ENCODE measurements at regions not wholly inside any gene's neighbourhood (a gene's known extent, or its start where the extent isn't known, plus 50 kb on each side); places are given as distances from the start of the nearest gene placed in this dataset.
A peak's percentile ranks its signal among the peaks of the same experiment; 100 is the strongest.

DNA sequence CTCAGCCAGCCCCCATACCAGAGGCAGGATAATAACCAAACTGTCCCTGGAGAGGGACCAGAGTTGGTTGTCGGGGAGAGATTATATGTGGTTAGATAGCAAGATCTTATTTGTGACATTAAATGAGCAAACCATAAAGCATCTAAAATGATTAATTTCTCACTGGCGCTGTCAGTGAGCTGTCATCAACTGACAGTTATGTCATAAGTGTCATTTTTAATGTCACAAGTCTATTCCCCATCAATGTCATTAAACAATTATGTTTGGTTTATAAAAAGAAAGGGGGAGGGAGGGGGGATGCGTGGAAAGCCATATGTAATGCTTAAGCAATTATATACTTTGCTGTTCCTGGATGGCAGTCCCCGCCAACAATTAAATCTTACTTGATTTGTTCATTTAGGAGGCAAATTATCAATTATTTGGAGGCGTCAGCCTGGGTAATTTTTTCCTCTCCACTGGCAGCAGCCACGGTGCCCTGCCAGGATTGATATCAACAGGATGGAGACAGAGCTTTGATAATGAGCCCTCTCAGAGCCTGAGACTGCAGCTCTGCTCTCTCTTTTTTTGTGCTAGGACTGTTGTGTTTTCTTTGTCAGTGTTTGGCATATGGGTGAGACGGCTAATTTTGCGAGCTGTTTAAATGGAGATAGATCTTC is 333.6 kb upstream of the CAMK1G start:
- peak; percentile 24 for DNase-seq

DNA sequence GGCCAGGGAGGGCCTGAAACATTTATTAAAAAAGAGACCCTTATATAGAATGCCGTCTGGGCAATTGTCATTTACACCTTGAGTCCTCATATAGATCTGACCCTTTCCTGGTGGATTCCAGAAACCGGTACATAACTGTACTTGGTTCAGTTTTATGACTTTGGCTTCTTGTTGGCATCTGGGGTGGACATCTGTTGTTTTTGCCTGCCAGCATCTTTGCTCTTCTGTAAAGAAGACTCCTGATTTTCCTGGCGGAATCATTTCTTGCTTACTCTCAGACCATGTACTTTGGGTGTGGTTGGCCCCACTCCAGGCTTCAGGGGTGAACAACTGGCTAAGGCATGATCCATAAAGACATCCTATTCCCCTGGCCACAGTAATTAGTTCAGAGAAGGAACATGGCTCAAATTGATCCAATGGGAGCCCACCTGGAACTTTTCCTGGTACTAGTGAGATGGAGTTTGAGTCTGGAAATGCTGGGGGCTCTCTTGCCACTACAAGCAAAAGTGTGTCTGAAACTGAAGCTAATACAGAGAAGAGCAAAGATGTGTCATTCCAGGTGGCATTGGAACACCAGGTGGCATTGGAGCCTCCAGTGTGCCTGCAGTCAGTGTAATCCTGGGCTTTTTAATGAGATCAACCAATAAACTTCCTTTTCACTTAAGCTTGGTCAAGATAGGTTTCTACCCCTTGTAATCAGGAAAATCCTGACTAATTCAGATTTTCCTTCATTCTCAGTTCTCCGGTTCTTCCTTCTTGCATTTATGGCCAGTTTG is 332.5 kb upstream of the CAMK1G start:
- no peak for DNase-seq

DNA sequence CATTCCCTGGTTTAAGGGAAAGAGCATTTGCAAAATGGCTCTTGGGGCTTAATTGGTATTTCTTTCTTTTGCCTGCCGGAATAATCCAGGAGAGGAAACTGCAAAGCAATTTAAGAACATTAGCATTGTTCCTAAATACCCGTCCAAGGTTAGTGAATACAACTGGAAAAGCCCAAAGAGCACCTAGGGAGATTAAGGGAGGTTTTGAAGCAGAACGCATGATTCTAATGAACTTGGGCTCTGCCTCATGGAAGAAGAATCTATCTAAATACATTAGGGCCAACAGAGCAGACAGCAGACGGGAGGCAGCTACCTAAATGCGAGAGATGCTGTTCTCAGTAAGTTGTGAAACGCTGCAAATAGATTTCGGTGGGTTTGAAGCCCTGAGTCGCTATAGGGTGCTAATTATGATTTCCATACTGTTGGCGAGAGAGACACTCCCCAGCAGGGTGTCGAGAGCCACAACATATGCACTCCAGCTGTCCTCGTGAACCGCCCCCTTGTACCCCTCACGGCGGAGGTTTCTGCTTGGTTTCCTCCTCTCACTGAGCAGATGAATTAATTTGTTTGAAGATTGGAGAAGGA is 326.7 kb upstream of the CAMK1G start:
- peak; percentile 38 for DNase-seq

DNA sequence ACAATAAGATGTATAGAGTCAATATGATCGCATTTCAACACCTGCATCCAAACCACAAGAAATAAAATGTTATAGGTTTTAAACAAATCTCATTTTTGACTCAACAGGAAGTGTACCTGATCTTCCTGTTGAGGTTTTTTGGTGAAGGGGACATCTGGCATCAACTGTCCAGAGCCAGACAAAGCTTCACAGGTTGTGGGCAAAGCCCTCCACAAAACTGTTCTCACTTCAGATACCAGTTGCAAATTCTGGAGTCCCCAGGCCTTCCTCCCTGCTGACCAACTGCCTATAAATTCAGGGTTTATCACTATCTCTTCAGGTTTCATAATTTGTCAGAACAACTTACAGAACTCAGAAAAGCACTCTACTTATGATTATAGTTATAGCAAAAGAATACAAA is 326.1 kb upstream of the CAMK1G start:
- no peak for DNase-seq

DNA sequence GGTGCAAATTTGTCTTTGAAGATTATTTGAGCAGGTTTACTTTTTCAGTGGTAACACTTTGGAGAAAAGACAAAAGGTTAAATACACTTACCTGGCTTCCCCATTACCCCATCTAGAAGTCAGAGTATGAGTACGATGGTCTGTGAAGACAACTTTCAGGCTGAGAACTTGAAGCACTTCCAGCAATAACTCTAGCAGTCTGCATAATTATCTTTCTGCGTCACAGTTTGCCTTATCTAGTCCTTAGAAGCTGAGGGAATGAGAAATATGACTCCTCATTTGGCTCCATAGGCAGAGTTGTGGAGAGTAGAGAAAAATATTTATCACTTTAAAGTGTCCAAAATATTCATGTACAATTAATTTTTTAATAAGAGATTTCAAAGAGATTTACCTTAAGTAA is 323.4 kb upstream of the CAMK1G start:
- no peak for DNase-seq

DNA sequence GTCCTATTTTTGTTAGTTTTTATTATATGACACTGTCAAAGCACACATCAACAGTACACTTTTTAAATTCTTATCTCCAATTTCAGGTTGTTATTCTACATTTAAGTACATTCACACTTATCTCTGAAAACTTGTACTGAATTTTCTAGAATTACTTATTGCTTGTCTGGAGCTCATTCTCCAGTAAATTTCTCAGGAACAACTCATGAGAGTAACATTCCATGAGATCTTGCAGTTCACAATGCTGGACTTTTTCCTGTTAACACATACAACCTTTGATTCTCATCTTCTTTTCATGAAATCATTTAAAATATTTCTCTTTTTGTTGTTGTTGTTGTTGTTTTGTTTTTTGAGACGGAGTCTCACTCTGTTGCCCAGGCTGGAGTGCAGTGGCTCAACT is 320.9 kb upstream of the CAMK1G start:
- DNase-seq = no peak

DNA sequence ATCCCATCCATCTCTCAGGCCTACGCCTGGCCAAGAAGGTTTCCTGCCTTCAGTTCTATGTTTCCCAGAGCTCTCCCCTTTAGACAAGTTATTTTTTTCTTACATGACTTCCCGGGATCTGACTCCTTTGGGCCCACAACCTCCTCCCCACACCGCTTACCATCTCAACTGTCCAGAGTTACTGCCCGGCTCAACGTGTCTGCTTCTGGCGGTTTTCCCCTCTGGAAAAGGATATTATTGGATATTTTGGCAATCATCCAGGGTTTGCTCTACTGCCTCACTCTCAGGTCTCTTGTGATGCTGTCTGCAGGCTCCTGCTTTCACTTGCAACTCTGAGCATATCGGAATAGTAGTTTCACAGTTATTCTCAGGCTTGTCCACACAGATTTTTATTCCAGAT is 318.2 kb upstream of the CAMK1G start:
- DNase-seq = no peak

DNA sequence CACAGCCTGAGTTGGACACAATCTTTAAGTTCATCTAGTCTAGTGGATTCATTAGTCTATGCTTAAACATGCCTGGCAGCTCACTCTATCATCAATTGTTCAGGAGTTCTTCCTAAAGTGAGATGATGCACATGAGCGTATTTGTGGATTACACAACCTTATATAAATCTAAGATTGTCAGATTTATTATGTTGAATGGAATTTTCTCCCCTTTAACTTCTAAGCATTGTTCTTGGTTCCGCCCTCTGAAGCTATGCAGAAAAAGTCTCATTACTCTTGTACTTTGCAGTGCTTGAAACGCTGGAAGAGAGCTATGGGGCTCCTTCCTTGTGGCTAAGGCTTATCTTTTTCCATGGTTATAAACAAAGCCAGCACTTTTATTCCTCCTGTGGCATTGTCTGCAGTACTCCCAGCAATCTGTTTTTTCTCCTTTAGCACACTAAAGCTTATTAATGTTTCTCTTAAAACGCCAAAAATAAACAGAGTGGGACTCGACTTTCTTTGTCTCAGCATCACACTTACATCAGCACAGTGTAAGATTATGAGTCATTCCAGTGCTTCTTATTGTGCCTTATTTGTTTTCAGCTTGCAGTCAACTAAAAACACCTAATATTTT is 316.8 kb upstream of the CAMK1G start:
- no peak for DNase-seq

DNA sequence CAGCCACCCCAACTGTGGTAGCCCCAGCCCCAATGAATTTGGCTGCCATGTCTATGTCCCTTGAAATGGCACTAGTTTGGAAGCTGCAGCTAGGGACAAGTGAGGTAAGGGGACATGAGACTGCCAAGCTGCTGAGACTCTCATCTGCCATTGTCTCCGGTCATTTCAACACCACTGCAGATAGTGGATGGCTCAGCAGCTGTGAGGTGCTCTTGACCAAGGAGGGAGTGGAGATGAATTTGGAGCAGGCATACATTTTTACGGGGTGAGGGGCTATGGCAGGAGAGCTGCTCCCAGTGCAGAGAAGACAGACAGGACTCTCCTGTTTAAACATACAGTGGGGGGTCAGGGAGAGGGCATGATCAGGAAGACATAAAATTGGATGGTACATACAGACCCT is 315.5 kb upstream of the CAMK1G start:
- no peak for DNase-seq

DNA sequence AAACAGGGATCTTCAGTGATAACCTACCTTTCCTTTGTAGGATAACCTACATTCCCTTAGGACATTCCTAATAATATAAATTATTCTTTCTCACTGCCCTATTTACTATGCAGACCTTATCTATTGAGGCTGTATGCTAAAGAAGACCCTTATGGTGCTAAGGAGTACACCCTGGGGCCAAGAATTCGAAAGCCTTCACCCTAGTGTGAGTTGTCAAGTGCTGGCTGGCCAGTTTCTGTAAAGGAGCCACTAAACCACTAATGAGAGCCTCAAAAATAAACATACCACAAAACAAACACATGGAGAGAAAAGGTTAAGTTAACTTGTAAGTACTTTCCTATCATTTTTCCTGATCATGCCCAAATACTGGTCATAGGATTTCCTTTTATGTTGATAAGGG is 315.0 kb upstream of the CAMK1G start:
- no peak for DNase-seq

DNA sequence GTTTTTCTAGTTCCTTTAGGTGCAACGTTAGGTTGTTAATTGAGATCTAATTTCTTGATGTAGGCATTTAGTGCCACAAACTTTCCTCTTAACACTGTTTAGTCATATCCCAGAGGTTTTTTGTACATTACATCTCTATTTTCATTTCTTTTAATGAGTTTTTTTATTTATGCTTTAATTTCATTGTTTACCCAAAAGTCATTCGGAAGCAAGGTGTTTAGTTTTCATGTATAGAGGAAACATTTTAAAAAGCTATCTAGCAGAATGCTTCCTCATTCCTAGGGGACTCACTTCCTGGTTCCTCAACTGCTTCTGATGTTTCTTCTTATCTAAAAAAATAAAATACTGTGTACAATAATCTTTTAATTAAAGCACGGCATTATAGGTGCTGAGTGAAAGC is 307.2 kb upstream of the CAMK1G start:
- no peak for DNase-seq

DNA sequence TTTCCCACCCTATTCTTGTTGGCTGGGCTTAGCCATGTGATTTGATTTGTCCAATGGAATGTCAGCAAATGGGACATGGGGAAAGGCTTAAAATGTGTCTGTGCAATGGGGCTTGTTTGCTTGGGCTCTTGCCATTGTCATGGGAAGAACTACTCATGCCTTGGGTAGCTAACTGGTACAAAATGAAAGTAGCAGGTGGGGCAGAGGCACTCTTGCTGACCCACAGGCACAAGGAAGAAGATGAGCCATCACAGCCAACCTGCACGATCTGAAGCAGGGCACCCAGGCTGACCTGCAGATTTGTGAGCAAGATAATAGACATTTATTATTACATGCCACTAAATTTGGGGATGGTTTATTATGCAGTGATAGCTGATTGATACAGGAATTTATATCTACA is 305.9 kb upstream of the CAMK1G start:
- DNase-seq = no peak

DNA sequence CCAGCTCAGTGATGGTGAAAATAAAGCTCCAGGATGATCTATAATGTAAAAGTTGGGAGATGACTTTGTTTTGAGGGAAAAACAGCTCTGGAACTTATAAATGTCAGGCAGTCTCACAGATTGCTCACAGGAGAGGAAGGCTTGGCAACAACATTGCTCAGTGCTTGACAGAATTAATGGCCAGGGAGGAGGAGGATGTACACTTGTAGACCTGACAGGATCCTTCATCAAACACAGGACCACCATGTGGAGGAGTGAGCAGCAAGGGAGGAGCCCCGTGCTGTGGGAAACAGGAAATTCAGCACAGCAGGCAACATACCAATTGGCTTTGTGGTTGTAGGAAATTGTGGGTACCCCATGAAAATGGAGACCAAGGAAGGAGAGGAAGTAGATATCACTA is 291.8 kb upstream of the CAMK1G start:
- DNase-seq = no peak

DNA sequence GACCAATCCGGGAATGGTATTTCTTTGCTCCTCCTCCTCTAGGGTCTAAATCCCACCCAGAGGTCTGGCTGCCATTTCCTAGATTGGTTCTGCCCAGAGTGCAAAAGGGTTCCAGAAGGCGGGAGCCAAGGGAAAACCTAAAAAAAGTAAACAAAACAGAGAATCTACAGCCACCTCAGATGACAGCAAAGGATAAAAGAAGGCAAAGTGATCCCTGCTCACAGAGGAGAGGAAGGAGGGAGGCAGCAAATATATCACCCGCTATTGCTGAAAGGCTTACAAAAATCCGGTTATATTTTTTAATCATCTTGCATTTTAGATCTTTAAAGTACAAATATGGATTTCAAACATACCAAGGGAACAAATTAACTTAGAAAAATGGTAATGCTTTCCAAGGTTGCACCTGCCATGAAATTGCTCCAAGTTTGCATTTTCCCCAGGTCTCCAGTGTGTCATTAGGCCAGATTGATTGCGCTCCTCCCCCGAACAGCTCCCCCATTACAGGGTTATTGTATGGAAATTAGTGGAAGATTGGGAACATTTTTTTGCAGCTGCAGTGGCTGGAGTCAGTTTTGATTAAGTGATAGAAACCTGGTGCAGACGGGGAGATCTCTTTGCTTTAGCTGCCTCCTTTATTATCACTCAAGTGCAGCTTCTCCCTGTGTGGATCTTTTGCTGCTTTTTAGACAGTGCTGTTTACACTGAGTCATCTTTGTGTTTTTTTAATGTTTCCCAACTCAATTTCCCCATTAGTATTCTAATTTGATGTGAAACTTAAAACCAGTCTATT is 280.5 kb upstream of the CAMK1G start:
- DNase-seq = no peak

DNA sequence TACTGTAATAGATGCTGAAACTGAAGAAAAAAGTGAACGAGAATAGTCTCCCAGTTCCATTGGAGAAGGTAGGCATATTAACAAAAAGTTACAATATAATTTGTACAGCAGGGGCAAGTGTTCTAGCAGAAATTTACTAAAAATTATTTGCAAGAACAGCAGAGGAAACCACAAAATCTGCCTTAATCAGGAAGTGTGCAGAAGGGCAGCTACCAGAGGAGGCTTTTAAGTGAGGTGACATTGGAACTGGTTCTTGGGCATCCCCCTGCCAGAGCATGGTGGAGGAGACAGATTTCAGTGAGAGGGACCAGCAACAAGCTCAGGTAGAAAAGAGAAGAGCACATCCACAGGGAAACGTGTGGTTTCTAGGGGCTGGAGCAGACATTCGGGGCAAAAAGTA is 279.3 kb upstream of the CAMK1G start:
- no peak for DNase-seq

DNA sequence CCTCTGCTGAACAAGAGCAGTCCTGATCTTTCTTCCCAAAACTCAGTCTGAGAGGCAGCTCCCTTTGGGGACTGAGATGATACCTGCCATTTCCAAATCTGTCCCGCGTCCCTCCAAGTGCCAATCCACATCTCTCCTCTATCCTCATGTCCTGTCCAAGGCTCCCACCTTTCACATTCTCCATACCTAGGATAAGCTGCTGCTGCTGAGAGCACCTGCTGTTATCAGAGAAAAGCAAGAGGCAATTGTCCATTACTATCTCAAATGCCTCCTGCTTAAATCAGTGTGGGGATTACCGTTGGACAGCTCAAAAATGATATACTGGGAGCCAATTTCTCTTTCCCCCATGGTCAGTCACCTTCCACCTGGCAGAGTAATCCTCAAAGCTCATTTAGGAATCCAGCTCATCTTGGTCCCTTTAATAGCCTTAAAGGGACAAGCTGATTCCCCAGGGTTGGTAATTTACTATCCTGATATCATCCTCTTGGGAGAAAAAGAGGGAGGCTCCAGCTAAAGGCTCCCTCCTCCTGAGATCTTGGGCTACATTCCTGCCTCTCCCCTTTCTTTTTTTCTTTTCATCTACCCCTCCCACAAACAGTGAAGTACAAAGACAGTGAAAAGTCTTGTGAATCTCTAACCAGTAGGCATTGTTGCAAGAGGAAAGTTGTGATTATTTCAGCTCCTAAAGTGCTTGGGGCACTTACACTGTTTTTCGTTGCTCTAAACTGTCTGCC is 278.1 kb upstream of the CAMK1G start:
- no peak for DNase-seq

DNA sequence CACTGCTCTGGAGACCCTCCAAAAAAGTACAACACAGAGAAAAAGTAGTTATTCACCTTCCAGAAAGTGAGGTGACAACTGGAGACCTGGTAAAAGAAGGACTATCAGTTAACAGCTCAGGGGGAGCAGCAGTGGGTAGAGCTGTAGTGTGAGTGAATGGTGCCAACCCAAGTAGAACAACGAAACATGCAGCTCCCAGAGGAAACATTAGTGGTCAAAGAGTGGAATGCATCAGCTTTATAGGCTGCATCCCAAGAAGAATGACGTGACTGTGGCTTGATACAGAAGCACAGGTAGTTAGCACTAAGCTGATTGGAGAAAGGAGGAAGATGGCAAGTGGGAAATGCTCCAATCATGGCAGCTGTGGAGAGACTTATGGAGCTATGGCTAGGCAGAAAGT is 275.7 kb upstream of the CAMK1G start:
- no peak for DNase-seq

DNA sequence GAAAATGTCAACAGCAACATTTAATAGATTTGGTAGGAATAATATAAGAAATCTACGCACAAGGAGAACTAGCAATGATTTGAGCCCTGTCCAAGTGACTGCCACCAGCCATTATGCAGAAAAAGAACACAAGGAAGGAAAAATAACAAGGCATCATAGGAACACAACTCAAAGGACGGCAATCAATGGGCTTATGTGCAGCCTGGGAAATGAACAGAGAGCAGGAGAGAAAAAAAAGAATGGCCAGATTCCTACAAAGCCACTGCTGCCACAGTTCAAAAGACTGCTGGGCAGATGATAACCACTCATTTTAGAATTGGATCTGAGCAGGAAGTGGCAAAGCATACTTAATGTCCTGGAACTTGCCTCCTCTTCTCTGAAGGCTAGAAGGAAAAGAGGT is 274.3 kb upstream of the CAMK1G start:
- no peak for DNase-seq

DNA sequence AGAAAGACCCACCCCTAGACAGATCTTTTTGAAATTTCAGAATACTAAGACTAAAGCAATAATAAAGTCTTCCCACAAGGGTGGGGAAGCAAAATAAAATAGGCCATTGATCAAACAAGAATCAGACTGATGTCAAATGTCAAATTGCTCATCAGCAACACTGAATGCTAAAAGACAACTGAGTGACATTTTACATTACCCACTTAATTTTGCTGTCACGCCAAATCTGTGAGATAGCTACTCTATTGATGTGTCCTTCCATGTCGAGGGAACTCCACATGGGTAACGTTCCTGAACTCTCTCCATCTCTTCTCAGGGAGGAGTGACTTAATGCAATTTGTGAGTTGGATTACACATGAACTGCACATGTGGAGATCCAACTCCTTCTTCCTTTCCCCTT is 271.7 kb upstream of the CAMK1G start:
- no peak for DNase-seq

DNA sequence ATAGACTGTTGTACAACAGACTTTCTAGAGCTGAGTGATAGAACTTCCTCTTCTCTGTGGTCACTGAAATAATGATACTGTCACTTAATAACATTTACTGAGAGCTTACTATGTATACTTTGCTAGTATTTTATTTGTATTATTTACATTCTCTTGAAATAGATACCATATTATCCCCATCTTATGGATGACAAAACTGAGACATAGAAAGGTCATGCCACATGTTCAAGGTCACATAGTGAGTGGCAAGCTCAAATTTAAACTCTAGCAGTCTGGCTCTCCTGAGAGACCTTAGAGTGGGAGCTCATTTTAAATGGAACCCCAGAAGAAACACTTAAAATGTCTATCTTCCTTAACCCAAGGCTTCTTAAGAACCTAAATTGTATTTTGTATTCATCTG is 266.6 kb upstream of the CAMK1G start:
- no peak for DNase-seq

DNA sequence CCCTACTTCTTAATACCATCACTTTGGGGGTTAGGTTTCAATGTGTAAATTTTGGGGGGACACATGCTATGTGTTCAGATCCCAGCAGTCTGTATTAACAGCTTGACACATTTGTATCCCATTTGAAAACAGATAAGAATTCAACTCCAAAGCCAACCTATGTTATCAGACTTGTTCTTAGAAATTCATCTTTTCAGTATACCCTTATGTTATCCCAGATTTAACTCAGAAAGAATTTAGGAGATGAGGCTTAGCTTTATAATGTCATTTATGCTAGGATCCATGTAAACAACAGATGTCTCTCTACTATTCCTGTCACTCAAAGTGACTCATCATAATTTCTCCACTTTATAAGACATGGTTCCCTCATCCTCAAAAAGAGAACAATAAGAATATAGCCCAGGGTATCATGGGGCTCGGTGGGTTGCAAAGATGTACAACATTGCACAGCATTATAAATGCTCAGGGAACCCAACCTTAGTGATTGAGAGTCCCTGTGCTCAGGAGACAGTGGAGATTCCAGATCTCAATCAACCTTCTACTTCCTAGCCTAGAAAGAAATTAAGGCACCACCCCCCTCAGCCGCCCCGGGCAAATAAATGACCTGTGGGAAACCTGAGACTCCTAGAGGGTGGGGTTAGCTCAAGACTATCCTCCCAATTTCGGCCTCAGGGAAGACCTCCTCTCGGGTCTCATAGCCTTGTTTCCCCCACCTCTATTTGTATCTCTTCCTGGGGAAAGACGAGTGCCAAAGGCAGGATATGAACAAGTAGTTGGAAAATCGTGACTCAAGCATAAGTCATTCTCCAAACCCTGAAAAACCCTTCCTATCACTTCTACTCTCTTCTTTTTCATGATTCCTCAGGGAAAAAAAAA is 265.1 kb upstream of the CAMK1G start:
- no peak for DNase-seq

DNA sequence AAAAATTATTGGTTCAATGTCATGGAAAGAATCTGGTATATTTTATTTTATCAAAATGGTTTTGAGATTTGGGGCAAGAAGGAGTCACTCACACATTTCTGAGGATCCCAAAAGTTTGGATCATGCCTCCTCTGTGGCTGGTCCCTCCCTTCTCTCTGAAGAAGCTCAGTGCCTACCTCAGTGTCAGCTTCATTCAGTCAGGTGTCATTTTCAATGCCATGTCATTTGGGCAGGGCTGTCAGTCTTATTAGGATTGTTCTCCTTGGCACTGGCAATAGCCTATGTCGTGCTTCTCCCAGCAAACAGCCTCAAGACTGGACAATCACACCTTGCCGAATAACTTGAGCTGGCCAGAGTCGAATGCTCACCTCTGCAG is 264.5 kb upstream of the CAMK1G start:
- no peak for DNase-seq
